ENCODE measurements at regions not wholly inside any gene's neighbourhood (a gene's known extent, or its start where the extent isn't known, plus 50 kb on each side); places are given as distances from the start of the nearest gene placed in this dataset.

- no peak for TF ChIP-seq CTCF (IDR thresholded peaks at IDR 0.05)
- intact Hi-C loops (cut with DNase I) = no loop called here
- Histone ChIP-seq H3K27ac (no peak overlapping the region), H3K27me3 (no peaks in the 10 kb centered on the region), H3K4me1 (no peaks in the 10 kb centered on the region), H3K9me3 (no peaks in the 10 kb centered on the region), H3K4me3 (no peak overlapping the region), H3K36me3 (no peaks in the 10 kb centered on the region)
- DNase-seq (ENCODE audit: low spot score in 2 of 2) = no peak
These were observed 454.4 kb upstream of the FAT1 start for GRCh38 chr4:187178084-187178483.

- Histone ChIP-seq H3K27me3 (no peaks in the 10 kb centered on the region), H3K36me3 (no peaks in the 10 kb centered on the region), H3K27ac (no peak overlapping the region), H3K9me3 (no peaks in the 10 kb centered on the region), H3K4me1 (no peaks in the 10 kb centered on the region), H3K4me3 (no peak overlapping the region)
- no peak for TF ChIP-seq CTCF (IDR thresholded peaks at IDR 0.05)
- intact Hi-C loops (cut with DNase I) = no loop called here
- no peak for DNase-seq (ENCODE audit: low spot score in 2 of 2)
These were observed 454.9 kb upstream of the FAT1 start for GRCh38 chr4:187178587-187178986.

GRCh38 chr4:187179086-187180058 lies 455.7 kb upstream of the FAT1 start:
- intact Hi-C loops (cut with DNase I) = no loop called here
- Histone ChIP-seq H3K4me1 (no peaks in the 10 kb centered on the region), H3K27ac (no peak overlapping the region), H3K36me3 (no peaks in the 10 kb centered on the region), H3K27me3 (no peaks in the 10 kb centered on the region), H3K9me3 (no peaks in the 10 kb centered on the region), H3K4me3 (no peak overlapping the region)
- TF ChIP-seq CTCF (IDR thresholded peaks at IDR 0.05) = no peak
- no peak for DNase-seq (ENCODE audit: low spot score in 2 of 2)

- DNase-seq (ENCODE audit: low spot score in 2 of 2) = no peak
- H3K4me1 ChIP-seq = no peaks in the 10 kb centered on the region
- intact Hi-C loops (cut with DNase I) = no loop called here
These were observed 457.4 kb upstream of the FAT1 start for GRCh38 chr4:187181054-187181453.

GRCh38 chr4:187183346-187183745 lies 459.7 kb upstream of the FAT1 start:
- Histone ChIP-seq H3K36me3 (no peaks in the 10 kb centered on the region), H3K27me3 (no peaks in the 10 kb centered on the region), H3K27ac (no peak overlapping the region), H3K4me3 (no peak overlapping the region), H3K4me1 (no peaks in the 10 kb centered on the region), H3K9me3 (no peaks in the 10 kb centered on the region)
- no peak for TF ChIP-seq CTCF (IDR thresholded peaks at IDR 0.05)
- DNase-seq (ENCODE audit: low spot score in 2 of 2) = no peak
- intact Hi-C loops (cut with DNase I) = no loop called here

More at GRCh38 chr4:187181054-187181453, 457.4 kb upstream of the FAT1 start:
- no peak overlapping the region for H3K4me3 ChIP-seq
- TF ChIP-seq CTCF (IDR thresholded peaks at IDR 0.05) = no peak
- no peaks in the 10 kb centered on the region for H3K9me3 ChIP-seq
- no peak overlapping the region for H3K27ac ChIP-seq
- H3K27me3 ChIP-seq = no peaks in the 10 kb centered on the region
- no peaks in the 10 kb centered on the region for H3K36me3 ChIP-seq

Data from ascending aorta (tissue), 2 donors.